ENCODE measurements at regions not wholly inside any gene's neighbourhood (a gene's known extent, or its start where the extent isn't known, plus 50 kb on each side); places are given as distances from the start of the nearest gene placed in this dataset.
A peak's percentile ranks its signal among the peaks of the same experiment; 100 is the strongest.

GRCh38 chr2:14480906-14481305, 151.6 kb upstream of the LRATD1 start:
- TF ChIP-seq JUNB (IDR thresholded peaks at IDR 0.05; ENCODE audit: unreplicated experiment) (no peak), CTCF (conservative IDR thresholded peaks at IDR 0.05; ENCODE audit: low read depth in 2 of 2) (peak in 1 of 2 experiments; percentile 24; a peak in 1 of 4 replicates), POLR2AphosphoS5 (IDR thresholded peaks at IDR 0.05; ENCODE audit: low read depth) (no peak), REST (IDR thresholded peaks at IDR 0.05; ENCODE audit: unreplicated experiment) (no peak), EZH2phosphoT487 (IDR thresholded peaks at IDR 0.05; ENCODE audit: unreplicated experiment) (no peak), EZH2 (IDR thresholded peaks at IDR 0.05; ENCODE audit: low read depth, unreplicated experiment) (no peak), CREB1 (CRISPR knock-in tag; IDR thresholded peaks at IDR 0.05; ENCODE audit: low read depth) (no peak), ZNF331 (CRISPR knock-in tag; IDR thresholded peaks at IDR 0.05; ENCODE audit: low read depth) (no peak)
